ENCODE measurements at regions not wholly inside any gene's neighbourhood (a gene's known extent, or its start where the extent isn't known, plus 50 kb on each side); places are given as distances from the start of the nearest gene placed in this dataset.

DNA sequence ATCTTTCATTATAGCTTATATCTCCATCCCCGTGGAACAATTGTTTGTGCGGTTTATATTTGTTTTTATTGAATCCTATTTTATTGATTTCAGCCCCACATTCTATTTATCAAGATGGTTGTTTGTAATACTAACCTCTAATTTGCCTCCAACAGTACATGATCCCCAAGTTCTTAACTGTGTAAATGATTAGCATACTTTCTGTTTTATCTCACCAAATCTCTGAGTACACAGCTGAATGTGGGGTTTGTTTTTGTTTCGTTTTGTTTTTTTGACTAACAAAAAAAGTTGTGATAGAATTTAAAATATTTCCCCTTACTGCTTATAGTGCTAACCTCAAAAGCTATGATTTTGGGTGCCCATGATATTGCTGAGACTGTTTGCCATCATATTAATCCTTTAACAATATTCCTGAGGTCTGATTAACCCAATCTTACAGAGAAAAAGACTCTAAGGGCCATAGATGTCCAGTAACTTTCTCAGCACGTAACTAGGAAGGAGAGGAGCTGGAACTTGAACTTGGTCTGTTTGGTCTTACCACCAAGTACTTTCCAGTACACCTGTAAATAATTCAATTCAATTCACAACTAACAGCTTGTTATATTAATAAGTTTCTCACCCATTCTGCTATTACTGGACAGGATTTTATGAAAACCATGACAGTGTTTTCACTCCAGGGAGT lies 789.8 kb downstream of the TUSC7 start:
- Mint-ChIP-seq H3K9me3 (peaks cover 5% of the 10 kb centered on the region), H3K27me3 (no peaks in the 10 kb centered on the region), H3K4me3 (no peak overlapping the region), H3K36me3 (no peaks in the 10 kb centered on the region), H3K4me1 (no peaks in the 10 kb centered on the region), H3K27ac (no peak overlapping the region)

DNA sequence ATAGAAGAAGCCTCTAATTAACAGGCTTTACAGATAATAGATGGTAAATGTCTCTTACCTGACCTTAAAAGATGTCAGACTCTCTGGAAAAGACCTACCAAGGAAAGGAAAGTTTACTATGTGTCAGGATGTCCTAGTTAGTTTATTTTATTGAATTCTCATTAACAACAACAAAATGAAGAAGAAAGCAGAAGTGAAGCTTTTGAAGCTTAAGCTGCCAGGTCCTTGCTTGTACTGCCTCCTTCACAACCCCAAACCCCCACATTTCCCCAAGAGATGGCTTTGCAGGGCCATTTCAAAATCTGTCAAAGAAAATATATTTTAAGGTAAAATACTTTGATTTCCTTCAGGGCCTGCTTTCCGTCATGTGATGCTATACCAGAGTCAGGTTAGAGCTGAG lies 798.4 kb downstream of the TUSC7 start:
- Mint-ChIP-seq H3K9me3 (no peaks in the 10 kb centered on the region), H3K27me3 (no peaks in the 10 kb centered on the region), H3K36me3 (no peaks in the 10 kb centered on the region), H3K4me3 (no peak overlapping the region), H3K27ac (no peak overlapping the region), H3K4me1 (no peaks in the 10 kb centered on the region)

- Mint-ChIP-seq H3K4me3 (no peak overlapping the region), H3K27me3 (no peaks in the 10 kb centered on the region), H3K36me3 (no peaks in the 10 kb centered on the region), H3K9me3 (no peaks in the 10 kb centered on the region), H3K27ac (no peak overlapping the region), H3K4me1 (no peaks in the 10 kb centered on the region)
Measured at GRCh38 chr3:117509858-117510257, 800.3 kb downstream of the TUSC7 start.

DNA sequence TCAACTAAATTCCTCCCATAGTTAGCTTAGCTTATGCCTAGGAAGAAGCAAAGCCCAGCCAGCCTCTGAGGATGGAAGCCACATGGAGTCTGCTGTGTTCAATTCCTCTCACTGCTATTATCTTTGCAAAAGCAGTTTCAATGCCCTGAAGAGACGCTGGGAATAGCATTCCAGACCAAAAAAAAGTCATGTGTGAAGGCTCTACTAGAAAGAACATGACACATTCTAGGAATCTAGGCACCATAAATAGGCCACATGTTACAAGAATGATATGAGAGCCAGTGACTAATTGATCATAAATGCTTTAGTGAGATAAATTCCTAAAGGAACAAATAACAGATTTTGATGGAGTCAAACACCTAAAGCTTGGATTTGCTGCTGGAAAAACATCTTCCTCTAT lies 800.8 kb downstream of the TUSC7 start:
- H3K4me1 Mint-ChIP-seq = no peaks in the 10 kb centered on the region
- no peaks in the 10 kb centered on the region for H3K36me3 Mint-ChIP-seq
- no peaks in the 10 kb centered on the region for H3K9me3 Mint-ChIP-seq
- H3K27ac Mint-ChIP-seq = no peak overlapping the region
- H3K27me3 Mint-ChIP-seq = no peaks in the 10 kb centered on the region
- H3K4me3 Mint-ChIP-seq = no peak overlapping the region

DNA sequence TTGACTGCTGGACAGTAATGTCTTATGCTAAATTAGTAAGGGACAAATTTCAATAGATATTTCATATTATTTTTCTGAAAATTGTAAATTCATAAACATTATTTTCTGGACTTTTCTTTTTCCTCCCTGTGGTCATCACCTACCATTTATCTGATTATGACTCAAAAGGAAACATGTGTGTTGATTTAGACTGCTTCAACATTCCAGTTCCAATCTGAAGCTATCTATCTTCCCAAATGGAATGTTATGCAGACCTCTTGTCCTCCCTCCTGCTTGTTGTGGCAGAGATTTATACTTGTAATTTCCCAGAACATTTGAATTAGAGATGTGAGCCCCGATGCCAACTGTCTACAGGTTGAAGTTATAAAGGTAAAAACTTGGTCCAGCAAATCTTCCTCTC lies 803.4 kb downstream of the TUSC7 start:
- Mint-ChIP-seq H3K9me3 (peaks cover 5% of the 10 kb centered on the region), H3K4me3 (no peak overlapping the region), H3K27ac (no peak overlapping the region), H3K4me1 (no peaks in the 10 kb centered on the region), H3K36me3 (no peaks in the 10 kb centered on the region), H3K27me3 (no peaks in the 10 kb centered on the region)

DNA sequence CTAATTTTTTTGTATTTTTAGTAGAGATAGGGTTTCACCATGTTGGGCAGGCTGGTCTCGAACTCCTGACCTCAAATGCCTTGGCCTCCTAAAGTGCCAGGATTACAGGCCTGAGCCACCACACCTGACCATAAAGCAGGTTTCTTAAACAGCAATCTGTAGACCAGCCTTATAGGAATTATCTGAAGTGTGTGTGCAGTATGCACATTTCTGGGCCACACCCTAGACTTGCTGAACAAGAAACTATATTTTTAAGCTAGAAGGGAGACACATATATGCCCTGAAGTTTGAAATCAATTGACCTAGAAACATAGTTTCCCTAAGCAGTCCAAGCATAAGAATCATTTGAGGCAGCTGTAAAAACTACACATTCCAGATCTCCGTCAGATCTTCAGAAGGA lies 805.7 kb downstream of the TUSC7 start:
- Mint-ChIP-seq H3K27me3 (no peaks in the 10 kb centered on the region), H3K27ac (no peak overlapping the region), H3K4me3 (no peak overlapping the region), H3K9me3 (peaks cover 5% of the 10 kb centered on the region), H3K36me3 (no peaks in the 10 kb centered on the region), H3K4me1 (no peaks in the 10 kb centered on the region)

- Mint-ChIP-seq H3K27ac (no peak overlapping the region), H3K9me3 (peaks cover 5% of the 10 kb centered on the region)
Measured at GRCh38 chr3:117518364-117518763, 808.8 kb downstream of the TUSC7 start.

DNA sequence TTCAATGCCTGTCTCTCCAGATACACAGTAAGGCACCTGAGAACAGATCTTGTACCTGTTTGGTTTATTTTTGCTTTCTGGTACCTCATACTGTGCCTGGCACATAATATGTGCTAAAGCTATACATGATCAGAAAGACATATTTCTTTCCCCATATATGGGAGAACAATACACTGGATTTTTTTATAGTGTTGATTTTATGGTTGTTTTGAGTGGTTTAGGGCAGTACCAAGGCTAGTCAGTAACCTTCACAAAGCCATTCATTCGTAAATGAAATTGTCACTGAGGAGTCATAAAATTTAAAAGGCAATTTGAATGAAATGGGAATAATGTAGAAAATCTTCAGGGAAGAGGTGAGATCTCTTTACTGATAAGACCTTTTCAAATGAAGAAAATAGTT lies 810.2 kb downstream of the TUSC7 start:
- H3K36me3 Mint-ChIP-seq = no peaks in the 10 kb centered on the region
- H3K4me3 Mint-ChIP-seq = no peak overlapping the region
- no peaks in the 10 kb centered on the region for H3K4me1 Mint-ChIP-seq
- no peak overlapping the region for H3K27ac Mint-ChIP-seq
- no peaks in the 10 kb centered on the region for H3K27me3 Mint-ChIP-seq
- peaks cover 5% of the 10 kb centered on the region for H3K9me3 Mint-ChIP-seq

More at GRCh38 chr3:117518364-117518763, 808.8 kb downstream of the TUSC7 start:
- Mint-ChIP-seq H3K36me3 (no peaks in the 10 kb centered on the region), H3K27me3 (no peaks in the 10 kb centered on the region), H3K4me1 (no peaks in the 10 kb centered on the region), H3K4me3 (no peak overlapping the region)

DNA sequence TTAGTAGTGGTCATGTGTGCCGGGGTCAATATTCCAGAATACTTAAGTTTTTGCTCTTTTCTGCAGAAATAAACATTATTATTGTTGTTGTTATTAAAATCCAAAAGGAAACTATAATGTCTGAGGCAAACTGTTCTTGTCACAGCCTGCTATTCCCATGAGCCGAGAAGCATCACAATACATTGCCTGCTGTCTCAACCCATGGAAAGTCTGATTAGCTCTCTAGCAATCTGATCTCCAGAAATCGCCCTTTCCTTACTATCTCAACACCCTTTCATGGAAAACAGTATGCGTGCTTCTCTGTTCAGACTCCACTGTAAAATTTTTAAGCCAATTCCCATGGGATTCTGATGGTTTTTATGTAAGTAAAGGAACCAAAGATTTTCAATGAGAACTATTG lies 811.0 kb downstream of the TUSC7 start:
- H3K4me3 Mint-ChIP-seq = no peak overlapping the region
- H3K9me3 Mint-ChIP-seq = peaks cover 5% of the 10 kb centered on the region
- H3K4me1 Mint-ChIP-seq = no peaks in the 10 kb centered on the region
- no peaks in the 10 kb centered on the region for H3K36me3 Mint-ChIP-seq
- H3K27me3 Mint-ChIP-seq = no peaks in the 10 kb centered on the region
- no peak overlapping the region for H3K27ac Mint-ChIP-seq

- H3K4me3 Mint-ChIP-seq = no peak overlapping the region
- no peaks in the 10 kb centered on the region for H3K4me1 Mint-ChIP-seq
- no peaks in the 10 kb centered on the region for H3K27me3 Mint-ChIP-seq
- peaks cover 3% of the 10 kb centered on the region for H3K9me3 Mint-ChIP-seq
- H3K27ac Mint-ChIP-seq = no peak overlapping the region
- no peaks in the 10 kb centered on the region for H3K36me3 Mint-ChIP-seq
Measured at GRCh38 chr3:117523418-117523817, 813.8 kb downstream of the TUSC7 start.

GRCh38 chr3:117524890-117525289 lies 815.3 kb downstream of the TUSC7 start:
- Mint-ChIP-seq H3K27me3 (no peaks in the 10 kb centered on the region), H3K4me1 (no peaks in the 10 kb centered on the region), H3K9me3 (peaks cover 15% of the 10 kb centered on the region), H3K36me3 (no peaks in the 10 kb centered on the region), H3K4me3 (no peak overlapping the region), H3K27ac (no peak overlapping the region)

DNA sequence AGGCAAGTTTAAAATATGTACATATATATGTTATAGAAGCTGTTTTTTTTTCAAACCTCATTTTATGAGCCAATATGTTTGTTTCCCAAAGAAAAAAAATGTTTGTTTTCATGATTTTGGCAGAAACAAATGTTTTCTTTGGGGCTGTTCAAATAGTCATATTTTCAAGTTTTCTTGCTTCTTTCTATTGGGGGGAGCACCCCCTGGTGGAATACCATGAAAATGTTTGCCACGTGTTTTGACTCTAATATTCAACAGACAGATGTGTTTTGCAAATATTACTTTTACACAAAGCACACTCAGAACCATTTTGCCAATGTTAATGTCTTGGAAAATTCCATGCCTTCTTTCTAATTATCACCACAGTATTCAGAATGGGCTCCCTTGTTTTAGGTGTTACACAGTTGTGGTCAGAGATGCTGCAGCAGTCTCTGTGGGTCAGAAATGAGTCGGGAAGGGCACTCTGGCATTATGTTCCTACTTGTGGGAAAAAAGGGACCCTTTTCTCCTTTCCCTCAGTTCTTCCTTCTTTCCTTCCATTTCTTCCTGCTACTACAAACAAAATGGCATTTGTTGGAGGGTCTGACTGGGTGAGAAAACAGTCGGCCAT lies 817.0 kb downstream of the TUSC7 start:
- Mint-ChIP-seq H3K27ac (no peak overlapping the region), H3K9me3 (peaks cover 15% of the 10 kb centered on the region)

DNA sequence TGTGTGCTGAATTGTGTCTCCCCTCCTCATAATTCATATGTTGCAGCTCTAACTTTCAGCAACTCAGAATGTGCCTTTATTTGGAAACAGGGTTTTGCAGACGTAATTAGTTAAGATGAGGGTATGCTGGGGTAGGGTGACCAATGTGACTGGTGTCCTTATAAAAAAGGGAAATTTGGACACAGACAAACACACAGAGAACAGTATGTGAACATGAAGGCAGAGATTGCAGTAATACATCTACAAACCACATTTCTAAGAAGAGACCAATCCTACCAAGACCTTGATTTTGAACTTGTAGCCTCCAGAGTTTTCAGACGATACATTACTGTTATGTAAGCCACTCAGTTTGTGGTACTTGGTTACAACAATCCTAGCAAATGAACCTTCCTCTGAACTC lies 817.8 kb downstream of the TUSC7 start:
- Mint-ChIP-seq H3K27me3 (no peaks in the 10 kb centered on the region), H3K4me3 (no peak overlapping the region), H3K36me3 (no peaks in the 10 kb centered on the region), H3K4me1 (no peaks in the 10 kb centered on the region), H3K27ac (no peak overlapping the region), H3K9me3 (peaks cover 15% of the 10 kb centered on the region)

More for the DNA sequence above, 817.0 kb downstream of the TUSC7 start:
- Mint-ChIP-seq H3K36me3 (no peaks in the 10 kb centered on the region), H3K27me3 (no peaks in the 10 kb centered on the region), H3K4me3 (no peak overlapping the region), H3K4me1 (no peaks in the 10 kb centered on the region)

DNA sequence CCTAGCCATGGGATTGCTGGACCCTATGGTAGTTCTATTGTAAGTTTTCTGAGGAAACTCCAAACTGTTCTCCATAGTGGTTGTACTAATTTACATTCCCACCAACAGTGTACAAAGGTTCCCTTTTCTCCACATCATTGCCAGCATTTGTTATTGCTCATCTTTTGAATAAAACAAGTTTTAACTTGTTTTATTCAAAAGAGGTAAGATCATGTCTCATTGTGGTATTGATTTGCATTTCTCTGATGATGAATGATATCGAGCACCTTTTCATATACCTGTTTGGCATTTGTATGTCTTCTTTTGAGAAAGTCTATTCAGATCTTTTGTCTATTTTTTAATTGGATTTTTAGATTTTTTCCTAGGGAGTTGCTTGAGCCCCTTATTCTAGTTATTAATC lies 819.1 kb downstream of the TUSC7 start:
- H3K4me3 Mint-ChIP-seq = no peak overlapping the region
- no peaks in the 10 kb centered on the region for H3K4me1 Mint-ChIP-seq
- H3K36me3 Mint-ChIP-seq = no peaks in the 10 kb centered on the region
- H3K27me3 Mint-ChIP-seq = no peaks in the 10 kb centered on the region
- peaks cover 15% of the 10 kb centered on the region for H3K9me3 Mint-ChIP-seq
- no peak overlapping the region for H3K27ac Mint-ChIP-seq

DNA sequence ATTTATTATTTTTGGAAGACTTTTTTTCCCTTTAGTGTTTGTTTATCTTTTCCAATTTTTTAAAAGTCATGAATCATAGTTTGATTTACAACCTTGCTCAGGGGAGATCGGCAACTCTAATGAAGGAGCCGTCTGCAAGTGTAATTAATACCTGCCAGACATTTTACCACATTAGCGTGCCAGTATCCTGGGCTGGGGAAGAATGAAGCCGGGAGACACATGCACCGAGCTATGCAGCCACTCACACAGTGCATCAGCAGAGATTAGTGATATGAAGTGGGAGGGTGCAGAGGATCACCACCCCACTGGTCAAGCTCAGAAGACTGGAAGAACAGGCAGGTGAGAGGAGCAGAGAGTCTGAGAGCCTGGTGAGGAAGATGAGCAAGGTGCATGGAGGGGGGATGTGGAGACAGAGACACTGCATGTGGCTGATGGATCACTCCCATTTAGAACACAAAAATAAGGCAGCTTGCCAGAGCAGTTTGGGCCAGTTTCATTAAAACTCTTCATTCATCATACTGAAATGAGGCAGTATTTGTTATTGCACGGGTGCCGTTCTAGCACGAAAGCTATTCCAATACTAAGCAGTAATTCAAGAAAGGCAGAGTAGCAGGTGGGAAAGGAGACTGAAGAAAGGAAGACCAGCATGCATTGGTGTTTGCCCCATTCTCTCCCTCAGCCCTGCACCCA lies 821.6 kb downstream of the TUSC7 start:
- Mint-ChIP-seq H3K9me3 (peaks cover 17% of the 10 kb centered on the region), H3K4me1 (no peaks in the 10 kb centered on the region), H3K4me3 (no peak overlapping the region), H3K36me3 (no peaks in the 10 kb centered on the region), H3K27me3 (no peaks in the 10 kb centered on the region), H3K27ac (no peak overlapping the region)

GRCh38 chr3:117532268-117532667 lies 822.7 kb downstream of the TUSC7 start:
- no peaks in the 10 kb centered on the region for H3K4me1 Mint-ChIP-seq
- H3K27me3 Mint-ChIP-seq = no peaks in the 10 kb centered on the region
- no peaks in the 10 kb centered on the region for H3K36me3 Mint-ChIP-seq
- H3K27ac Mint-ChIP-seq = no peak overlapping the region
- peaks cover 20% of the 10 kb centered on the region for H3K9me3 Mint-ChIP-seq
- no peak overlapping the region for H3K4me3 Mint-ChIP-seq
